ENCODE measurements at regions not wholly inside any gene's neighbourhood (a gene's known extent, or its start where the extent isn't known, plus 50 kb on each side); places are given as distances from the start of the nearest gene placed in this dataset.
"Not testable (repeated sequence)": the region's sequence is repeated elsewhere in the genome, so short reads cannot be mapped to it uniquely, and the experiment has no call there.

DNA sequence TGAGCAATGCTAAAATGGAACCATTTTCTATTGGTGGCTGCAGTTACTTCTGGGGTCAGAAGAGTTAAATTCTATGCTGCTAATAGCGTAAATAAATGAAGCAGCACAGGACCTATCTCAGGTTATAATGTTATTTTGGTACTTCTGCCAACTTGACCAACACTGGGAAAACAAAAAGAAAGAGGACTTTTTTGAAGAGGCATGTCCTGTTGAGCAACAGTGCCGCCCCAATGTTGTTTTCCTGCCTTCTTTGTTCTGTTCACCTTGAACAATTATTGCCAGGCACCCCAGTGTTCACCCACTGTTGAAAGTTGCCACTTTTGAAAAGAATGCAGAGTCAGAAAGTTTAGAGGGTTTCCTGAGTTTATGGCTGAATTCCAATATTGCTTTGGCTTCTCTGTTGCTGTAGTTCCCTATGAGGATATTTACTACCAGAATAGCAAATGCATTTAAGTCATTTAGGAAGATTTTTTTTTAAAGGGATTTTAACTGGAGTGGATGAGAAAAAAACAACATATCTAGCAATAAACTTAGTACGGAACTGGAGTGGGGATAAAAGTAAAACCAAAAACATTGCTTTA is 679.0 kb upstream of the DPPA4 start:
- no peak for DNase-seq

DNA sequence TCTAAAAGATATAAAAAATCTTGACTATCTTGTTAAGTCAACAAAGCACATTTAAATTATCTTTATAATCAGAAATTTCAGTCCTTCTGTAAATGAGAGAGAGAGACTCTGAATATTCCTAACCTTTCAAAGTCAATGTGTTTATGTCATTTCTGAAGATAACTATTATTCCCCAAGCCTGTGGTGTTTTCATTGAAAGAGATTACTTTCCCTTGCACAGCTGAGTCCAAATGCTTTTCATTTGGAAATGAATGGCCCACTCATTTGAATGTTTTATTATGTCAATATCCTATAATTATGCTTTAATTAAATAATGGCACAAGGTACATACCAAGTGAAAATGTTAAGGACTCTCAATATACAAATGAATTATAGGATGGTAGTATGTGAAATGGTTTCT is 680.0 kb upstream of the DPPA4 start:
- no peak for DNase-seq

DNA sequence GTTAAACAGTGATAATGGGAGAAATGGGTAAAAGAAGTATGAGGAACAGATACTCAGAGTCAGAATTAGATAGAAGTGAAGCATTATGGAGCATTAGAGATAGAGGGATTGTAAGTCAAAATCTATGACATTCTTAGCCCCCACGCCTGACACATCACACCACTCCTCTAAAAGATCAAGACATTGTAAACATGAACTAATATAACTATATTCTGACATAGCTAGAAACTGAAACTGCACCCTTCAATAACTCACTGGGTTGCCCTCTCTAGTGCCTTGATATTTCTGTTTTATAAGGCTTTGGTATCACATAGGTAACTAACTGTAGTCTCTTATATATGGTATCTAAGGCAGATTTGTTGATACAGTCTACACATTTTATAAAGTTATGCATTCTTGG is 684.3 kb upstream of the DPPA4 start:
- DNase-seq = no peak

DNA sequence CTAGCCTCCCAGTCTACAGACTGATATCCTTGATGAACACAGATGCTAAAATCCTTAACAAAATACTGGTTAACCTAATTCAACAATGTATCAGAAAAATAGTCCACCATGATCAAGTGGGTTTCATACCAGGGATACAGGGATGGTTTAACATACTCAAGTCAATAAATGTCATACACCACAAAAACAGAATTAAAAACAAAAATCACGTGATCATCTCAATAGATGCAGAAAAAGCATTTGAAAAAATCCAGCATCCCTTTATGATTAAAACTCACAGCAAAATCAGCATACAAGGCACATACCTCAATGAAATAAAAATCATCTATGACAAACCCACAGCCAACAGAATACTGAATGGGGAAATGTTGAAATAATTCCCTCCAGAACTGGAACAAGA is 685.7 kb upstream of the DPPA4 start:
- not testable (repeated sequence) for DNase-seq

DNA sequence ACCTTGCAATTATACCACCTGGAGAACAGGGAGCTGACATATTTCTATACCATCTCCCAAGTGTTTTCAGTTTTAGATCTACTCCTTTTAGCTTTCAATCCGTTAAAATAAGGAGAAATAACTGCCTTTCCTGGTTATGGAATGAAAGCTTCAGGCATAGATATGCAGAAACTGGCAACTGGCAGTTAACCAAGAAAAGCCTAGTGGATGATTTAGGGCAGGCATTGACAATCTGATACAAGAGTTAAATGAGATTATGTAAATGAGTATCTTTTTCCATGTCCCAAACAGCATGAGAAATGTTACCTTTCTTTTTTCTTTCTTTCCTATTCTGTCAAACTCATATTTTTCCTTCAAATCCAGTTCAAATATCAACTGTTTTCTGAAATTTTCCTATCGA is 689.1 kb upstream of the DPPA4 start:
- DNase-seq = no peak

DNA sequence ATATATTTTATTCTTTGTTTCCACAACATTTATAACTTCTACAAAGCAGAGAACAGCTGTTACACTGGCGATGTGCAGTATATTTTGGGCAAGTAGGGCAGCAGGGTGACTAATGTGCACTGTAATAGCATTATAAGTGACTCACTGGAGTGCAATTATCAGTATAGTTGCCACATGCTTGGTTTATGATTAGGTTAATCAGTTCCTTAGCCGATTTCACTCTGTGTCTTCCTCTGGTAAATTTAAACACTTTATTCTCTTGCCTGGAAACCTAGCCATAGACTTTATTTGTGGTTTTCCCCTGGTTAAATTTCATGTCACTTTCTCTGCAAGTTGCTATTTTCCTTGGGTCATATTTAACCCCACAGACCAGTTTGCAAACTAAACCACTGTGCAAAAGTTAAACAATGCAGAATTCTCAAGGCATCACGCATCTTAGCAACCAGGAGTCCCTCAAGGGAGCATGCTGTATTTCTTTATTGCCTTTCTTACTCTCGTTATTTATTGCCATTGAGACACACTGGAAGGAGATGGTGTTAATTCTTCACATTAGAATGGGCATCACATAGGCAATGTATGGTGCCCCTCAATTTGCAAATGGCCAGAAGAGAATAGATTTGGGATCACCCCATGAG is 690.2 kb upstream of the DPPA4 start:
- no peak for DNase-seq

DNA sequence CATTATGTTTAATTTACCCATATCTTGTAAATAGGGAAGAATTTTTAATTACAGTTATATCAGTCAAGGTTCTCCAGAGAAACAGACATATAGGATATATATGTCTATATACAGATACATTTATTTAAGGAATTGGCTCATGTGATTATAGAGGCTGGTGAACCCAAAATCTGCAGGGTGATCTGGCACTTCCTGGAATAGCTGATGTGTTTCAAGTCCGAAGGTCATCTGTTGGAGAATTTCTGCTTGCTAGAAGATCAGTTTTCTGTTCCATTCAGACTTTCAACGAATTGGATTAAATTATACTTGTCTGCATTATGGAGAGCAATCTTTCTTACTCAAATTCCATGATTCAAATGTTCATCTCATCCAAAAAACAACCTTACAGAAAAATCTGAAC is 694.6 kb upstream of the DPPA4 start:
- no peak for DNase-seq

DNA sequence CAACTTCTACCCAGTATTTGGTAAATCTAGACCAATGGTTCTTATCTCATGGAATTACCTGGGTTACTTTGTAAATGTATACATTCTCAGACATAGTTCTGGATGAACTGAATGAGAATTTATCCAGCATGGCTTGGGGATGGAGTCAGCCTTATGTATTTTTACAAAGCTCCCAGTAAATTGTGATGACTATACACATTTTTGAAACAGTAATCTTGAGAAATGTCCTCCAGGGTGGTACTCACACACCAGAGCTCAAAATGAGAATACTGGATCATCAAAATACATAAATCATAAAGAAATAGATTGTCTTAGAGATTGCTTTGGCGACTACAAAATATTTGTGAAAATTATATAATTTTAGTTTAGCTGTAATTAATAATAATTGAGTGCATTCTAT is 722.1 kb upstream of the DPPA4 start:
- no peak for DNase-seq

DNA sequence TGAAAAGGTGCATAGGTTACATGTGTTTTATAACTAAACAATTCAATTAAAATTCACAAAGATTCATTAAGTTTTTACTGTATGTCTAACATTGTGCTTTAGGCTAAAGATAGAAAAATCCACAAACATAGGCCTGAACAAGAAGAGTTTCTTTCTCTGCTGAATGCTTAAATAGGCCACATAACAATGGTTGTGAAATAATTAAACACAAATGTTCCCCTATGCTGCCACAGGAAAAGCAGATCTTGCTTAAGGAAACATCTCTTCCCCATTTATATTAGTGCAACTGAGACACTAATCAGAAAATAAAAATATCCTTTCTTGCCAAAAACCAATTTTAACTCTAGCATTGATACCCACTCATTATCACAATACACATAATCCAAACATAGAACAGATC is 725.4 kb upstream of the DPPA4 start:
- no peak for DNase-seq

DNA sequence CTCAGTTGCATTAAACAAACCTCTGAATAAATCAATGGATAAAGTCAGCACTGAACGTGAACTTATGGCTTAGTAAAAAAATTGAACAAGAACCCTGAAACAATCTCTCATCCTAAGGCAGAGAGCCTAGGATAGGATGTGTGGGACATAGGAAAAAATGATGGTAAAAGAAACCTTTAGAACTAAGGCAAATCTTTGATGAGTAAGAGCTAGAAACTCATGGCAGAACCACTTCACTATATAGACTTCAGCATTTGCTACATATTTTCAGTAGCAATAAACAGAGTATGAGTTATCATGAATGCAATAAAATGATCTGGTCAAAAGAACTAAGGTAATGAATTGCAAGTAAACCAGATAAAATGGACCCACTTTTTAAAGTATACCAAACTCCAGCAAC is 725.8 kb upstream of the DPPA4 start:
- no peak for DNase-seq

DNA sequence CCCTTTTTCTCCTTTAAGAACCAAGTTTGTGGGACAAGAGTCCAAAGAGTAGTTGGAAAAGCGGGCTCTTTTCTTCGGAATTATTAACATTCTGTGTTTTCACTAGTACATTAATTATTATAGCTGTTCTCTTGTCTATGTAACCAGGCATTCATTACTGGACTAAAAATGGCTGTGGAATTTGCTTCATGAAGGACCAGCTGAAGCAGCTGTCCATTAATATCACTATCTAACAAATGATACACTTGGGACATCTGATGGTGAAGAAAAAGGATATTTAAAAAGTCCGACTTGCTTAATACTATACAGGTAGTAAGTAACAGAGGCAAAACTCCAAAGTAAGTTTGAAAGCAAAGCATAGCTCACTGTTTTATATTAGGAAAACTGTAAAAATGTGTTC is 728.9 kb upstream of the DPPA4 start:
- DNase-seq = no peak

DNA sequence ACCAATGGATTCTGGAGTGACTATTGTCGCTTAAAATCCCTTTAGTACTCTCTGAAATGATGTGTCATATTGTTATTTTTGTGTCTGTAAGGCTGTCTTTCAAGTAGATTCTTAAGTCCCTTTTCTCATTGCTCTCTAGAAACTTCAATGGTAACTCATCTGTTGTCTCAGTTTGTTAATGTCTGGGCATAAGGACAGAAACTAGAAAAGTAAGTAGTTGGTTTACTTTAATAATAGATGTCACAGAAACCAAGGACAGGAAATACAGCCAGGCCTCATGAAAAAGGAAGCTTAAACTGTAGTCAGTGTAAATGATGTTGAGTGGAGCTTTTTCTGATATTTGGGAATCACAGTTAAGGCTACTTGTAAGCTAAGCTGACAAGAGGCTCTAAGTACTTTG is 730.2 kb upstream of the DPPA4 start:
- DNase-seq = no peak

DNA sequence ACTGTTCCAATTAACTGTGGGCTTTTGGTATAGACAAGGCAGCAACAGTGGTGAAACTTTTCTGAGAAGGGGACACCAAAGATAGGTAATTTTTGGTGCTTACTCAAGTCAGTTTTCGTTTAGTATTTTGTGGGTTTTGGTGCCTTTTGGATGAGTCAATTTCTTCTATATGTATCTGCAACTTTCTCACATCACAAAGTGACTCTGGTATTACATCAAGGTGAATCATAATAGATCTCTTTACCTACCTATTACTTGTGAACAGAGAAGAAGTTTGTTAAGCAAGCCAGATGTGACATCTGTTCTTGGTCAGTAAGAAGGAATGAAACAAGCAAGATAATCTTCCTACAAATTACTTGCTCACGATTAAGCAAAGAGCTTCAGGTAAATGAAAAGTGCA is 732.4 kb upstream of the DPPA4 start:
- DNase-seq = no peak

DNA sequence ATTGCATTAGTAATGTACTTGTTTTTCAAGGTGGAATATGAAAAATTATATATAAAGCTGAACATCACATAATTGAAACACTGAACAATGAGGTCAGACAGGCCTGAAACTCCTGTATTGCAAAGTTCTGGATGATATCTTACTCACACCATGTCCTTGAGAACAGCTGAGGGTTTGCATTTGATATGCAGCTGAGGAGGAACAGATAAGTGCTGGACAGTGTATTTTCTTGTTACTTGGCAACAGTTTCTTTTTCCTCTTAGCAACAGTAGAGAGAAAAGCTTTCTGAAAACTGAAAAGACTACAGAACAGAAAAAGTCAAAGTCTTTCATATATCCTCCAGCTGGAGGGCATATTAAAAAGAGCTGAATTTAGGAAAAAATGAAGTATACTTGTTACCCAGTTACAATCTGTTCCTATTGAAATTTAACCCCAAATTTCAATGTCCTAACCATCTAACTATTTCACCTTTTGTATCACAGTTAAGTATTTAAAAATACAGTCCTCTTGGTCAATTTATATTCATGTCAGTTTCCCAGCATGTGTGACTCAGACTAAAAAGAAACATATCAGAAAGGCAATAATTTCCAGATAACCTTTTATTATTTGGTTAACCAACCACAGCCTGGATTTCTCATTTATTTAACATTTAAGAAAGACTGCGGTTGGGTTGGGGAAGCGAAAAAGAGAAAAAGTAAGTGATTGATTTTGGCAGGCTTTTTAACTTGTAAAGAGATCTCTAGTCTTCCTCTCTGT is 733.0 kb upstream of the DPPA4 start:
- no peak for DNase-seq

DNA sequence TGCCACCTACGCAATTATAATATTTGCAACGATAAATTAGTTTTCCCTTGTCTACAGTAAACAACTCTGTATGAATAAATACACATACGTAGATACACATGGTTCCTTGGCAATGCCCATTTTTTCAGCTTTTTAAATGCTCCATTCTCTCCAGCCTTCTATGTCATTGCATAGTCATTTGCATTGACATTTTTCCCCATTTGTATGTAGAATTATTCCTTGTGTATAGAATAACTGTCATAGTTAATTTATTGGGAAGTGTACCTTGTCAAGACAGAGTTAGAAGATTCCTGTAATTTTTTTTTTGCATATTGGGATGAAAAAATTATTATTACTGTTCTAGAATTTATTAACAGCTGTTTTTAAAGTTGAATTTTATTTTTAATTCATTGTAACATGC is 736.7 kb upstream of the DPPA4 start:
- no peak for DNase-seq

DNA sequence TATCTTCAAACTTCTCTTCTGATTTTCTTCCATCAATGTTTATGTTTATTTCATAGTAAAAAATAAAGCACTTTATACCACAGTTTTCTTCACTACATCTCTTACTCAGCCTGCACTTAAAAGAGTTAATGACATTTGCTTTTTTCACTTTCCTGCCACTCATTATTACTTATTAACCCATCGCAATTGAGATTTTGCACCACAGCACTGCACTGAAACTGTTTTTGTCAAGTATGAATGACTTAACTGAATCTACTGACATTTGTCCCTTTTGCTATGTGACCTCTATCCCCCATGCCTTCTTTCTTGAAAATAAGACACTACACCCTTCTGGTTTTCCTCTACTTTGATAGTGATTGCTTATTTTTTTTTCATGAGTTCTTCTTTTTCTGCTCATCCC is 739.7 kb upstream of the DPPA4 start:
- no peak for DNase-seq

DNA sequence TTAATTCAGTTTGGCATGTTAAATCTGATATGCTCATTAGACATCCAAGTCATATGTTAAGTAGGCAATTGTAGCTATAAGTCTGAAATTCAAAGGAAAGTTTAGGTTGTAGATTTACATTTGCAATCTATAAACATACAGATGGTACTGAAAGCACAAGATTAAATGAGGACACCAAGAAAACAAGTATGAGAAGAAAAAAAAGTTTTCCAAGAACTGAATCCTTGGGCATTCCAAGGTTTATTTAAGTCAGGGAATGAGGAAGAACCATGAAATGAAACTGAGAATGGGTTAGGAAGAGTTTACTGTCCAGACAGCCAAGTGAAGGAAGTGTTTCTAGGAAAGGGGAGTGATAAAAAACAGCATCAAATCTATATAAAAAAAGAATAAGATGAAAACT is 756.1 kb upstream of the DPPA4 start:
- no peak for DNase-seq

DNA sequence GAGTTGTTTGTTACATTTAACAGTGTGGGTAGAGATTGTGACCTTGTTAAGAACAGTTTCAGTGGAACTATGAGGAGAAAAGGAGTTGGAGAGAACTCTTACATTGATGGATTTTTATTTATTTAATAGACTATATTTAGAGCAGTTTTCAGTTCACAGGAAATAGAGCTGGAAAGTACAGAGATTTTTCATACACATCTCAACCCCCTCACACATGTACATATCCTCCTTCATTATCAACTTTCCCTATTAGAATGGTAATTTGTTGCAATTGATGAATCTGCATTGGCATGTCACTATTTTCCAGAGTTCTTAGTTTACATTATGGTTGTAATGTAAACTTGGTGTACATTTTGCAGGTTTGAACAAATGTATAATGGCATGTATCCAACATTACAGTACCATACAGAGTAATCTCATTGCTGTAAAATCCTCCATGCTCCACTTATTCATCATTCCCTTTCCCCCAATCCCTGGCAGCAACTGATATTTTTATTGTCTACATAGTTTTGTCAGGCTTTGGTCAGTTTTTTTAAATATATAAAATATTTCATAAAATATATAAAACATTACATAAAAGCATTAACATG is 756.6 kb upstream of the DPPA4 start:
- no peak for DNase-seq

DNA sequence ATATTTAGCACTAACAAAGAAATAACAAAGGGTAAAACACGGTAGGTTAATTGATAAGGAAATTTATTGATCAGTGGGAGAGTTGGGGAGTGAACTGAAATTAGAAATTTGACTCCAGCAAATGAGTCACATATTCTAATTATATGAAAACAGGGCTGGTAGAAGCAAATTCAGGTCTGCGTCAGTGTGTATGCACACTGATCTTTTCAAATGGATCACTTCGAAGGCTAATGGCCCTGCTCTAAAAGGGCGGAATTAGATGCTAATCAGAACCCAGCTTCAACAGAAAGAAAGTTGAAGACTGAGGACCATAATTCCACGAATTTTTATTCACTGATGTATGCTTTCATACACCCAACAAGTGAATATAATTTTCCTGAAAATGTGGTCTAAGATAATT is 762.4 kb upstream of the DPPA4 start:
- no peak for DNase-seq

DNA sequence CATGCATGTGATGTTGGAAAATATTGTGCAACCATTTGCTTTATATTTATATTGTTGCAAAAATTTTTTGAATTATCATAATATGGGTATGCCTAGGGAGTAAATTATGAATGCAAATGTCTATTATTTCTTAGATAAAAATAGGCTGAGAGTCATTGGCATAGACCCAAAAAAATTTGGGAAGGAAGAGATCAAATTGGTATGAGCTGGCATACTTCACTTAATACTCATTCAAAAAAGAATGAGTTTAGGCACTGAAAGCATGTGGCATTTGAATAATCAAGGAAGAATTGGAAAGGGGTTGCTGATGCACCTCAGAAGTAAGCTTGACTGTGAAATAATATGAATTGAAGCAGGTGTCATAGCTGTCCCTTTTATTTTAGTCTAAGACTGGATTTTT is 764.0 kb upstream of the DPPA4 start:
- no peak for DNase-seq

DNA sequence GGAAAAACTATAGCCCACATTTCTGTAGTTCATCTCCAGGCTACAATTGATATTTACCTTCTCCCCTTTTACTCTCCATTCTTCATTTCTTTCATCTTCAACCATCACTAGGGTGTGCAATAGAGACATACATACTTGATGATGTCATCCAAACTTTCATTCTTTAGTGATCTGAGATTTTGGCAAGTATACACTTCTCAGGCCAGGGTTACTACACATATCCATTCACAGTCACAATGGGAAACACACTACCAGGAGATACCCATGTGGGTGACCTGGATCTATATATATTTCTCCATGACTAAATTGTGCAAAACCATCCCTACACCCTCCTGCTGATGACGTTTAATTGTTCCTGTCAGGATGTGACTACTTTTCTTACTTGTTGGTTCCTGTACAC is 769.5 kb upstream of the DPPA4 start:
- DNase-seq = no peak

DNA sequence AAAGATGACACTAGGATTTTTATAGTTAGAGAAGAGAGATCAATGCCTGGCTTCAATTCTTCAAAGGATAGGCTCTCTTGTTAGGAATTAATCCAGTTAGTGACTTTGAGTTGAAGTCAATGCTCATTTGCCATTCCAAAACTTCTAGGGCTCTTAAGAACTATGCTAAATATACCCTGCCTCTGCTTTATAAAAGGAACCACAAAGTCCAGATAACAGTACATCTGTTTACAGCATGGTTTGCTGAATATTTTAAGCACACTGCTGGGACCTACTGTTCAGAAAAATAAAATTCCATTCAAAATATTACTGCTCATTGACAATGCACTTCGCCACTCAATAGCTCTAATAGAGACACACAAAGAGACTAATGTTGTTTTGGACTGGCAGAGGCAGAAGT is 786.6 kb upstream of the DPPA4 start:
- DNase-seq = no peak

DNA sequence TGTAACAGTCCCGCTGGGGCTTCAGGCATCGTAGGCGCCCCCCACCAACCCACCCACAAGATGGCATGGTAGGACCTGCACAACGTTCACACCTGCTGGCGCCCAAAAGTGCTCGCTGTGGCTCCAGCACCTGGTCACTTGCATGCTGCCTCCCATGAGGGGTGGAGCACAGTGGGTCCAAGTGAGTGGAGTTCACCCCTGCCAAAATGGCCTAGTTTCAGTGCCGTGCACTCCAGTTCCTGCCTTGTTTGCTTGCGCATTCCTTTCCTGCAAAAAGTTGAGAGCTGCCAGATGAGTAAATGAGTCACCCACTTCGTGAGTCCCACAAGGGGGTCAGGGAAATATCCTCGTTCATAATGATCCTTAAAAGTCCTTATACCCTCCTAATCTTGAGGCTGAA is 788.7 kb upstream of the DPPA4 start:
- no peak for DNase-seq

DNA sequence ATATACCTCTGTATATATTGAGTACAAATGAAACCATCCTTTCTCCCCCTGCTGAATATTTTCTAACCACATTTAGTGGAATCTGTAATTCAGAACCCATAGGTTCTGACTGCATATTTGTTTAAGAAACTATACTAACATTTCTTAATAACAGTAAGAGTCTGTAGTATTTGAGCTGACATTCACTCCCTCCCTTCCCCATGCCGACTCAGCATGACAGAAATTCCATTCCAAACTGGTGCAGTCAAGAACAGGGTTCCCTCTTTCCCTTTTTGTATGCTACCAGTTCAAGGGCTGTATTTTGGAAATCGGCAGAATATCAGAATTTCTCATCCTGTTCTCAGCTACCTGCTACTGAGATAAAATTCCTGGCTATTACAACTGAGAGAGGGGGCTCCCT is 796.6 kb upstream of the DPPA4 start:
- no peak for DNase-seq

Data from NCI-H510A (cell line).